ENCODE measurements at regions not wholly inside any gene's neighbourhood (a gene's known extent, or its start where the extent isn't known, plus 50 kb on each side); places are given as distances from the start of the nearest gene placed in this dataset.

DNA sequence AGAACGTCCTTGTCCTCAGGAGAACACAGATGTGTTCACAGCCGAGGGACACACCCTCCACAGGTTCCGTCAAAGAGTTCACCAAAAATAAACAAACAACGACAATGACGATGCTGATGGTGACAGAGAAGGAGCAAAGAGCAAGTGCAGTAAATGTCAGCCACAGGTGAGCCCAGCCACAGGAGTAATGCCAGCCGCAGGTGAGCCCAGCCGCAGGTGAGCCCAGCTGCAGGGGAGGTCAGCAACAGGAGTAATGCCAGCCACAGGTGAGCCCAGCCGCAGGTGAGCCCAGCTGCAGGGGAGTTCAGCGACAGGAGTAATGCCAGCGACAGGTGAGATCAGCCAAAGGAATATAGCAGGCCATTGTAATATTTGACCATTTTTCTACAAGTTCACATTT, 315.2 kb downstream of the FOXL1 start:
- no peak for DNase-seq

DNA sequence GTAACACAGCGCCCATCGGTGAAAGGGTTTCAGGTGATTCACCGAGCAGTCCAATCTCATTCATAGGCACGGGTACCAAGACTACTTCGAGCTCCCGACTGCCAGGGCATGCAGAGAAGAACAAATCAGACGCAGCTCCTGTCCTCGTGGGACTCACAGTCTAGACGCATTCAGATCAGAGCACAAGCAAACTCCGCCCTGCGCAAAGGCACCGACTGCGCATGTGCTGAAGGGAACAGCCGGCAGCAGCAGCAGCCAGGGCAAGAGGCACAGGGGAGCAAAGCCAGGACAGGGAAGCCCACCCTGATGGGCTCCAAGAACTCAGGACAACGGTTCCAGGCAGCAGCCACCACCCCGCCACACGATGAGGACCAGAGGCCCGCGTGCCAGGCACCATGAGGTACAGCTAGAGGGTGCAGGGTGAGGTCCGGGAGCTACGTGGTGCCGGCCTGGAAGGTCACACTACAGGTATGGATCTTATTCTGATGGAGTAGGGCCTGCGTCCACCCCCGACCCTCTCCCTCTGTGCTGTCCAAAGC, 315.7 kb downstream of the FOXL1 start:
- DNase-seq: no peak

DNA sequence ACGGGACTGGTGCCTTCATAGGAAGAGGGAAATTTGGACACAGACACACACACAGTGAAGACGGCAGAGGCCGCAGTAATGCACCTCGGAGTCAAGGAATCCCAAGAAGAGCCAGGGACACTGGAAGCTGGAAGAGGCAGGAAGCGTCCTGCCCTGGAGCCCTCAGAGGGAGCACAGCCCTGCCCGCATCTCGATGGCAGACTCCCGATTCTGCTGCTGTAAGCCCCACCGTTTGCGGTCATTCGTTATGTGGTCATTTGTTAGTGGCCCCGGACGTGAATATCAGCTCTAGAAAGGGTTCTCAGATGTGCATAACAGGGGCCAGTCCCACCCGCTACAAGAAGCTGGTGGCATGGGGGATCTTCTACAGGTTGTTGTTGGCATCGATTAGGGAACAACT, 316.6 kb downstream of the FOXL1 start:
- DNase-seq: no peak

DNA sequence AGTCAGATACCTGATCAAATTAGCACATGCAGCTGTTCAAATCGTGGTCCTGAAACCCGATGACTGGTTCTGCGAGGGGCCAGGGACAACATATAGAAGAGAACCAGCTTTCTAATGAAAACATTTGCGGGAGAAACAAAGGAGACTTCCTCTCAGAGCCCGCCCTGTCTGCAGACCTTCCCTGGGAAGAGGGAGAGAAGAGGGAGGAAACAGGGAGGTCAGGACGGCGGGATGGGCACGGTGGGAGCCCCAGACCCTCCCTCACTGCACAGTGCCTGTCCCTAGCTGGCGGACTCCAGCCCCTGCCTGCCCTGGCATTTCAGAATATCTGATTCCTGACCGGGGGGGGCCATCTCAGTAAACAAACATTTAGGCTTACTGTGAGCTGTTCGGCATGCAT, 317.3 kb downstream of the FOXL1 start:
- no peak for DNase-seq

DNA sequence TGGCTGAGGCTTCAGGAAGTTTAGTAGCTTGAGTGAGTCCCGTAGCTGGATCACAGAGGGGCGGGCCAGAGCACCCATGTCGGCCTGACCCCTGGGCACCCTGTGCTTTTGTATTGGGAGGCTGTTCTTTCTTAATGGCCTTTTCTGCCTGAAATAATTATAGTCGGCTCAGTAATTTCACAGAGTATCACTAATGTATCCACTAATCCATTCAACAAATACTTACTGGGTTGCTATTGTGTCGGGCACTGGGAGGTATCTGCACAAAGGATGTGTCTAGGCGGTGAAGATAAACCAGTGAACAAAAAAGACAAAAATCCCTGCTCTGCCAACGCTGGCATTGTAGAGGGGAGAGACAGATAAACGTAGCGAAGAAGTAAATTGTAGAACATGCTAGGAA, 318.6 kb downstream of the FOXL1 start:
- DNase-seq: no peak

DNA sequence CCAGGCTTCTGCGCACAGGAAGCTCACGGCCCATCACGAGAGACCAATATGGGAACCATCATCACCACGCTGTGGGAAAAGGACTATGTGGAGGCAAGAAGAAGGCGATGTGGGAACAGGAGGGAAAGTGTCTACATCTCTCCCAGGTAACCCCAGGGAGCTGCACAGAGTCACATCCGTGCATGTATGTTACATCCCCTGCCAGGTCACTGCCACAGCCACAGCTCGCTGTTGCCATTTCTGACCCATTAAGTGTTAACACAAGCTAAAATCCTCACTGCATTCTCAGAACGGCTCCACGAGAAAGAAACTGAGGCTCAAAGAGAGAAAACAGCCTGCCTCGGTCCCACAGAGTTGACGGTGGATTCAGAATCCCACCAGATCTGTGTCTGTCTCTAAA, 319.1 kb downstream of the FOXL1 start:
- DNase-seq: no peak

DNA sequence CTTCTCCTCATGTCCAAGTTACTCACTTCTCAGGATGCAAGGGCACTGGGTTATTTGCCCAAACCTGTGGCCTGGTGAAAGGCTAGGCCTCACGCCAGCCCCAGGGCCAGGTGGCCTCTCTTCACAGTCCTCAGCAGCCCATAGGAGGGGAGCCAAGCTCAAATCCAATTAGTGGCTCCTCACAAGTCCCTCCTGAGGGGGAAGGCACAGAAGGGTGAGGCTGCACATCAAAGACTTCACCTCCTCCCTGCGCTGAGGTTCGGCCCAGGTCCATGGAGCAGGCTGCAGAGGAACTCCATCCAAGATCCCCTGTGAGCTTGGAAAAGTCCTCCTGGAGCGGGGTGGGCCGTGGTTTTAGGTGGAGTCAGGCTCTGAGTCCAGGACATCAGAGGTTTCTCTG, 320.0 kb downstream of the FOXL1 start:
- DNase-seq: no peak

DNA sequence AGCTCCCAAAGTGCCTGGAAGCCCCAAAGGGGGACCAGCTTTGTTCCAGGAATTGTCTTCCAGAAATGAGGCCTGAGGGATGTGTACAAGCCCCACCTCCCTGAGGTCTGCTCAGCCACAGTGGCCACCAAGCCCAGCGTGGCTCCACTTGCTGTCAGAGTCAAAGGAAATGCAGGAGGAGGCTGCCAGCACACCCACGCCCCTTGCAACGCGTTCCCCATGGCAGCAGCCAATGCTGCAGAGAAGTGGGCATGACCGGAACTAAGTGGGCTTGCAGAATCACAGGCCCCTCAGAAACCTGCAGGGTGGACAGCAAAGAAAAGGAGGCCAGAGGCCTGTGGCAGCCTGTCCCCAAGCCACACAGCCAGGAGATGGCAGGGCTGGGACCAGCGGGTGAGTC, 320.8 kb downstream of the FOXL1 start:
- DNase-seq: no peak

DNA sequence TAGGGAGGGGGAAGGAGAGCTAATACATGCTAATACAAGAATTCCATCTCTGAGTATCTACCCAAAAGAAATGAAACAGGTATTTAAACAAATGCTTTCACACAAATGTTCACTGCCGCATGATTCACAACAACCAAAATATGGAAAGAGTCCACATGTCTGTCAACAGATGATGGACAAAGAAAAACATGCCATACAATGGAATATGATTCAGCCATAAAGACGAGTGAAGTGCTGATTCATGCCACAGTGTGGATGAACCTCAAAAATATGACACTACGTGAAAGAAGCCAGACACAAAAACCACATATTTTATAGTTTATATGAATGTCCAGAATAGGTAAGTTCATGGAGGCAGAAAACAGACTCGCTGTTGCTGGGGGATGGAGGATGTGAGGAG, 321.4 kb downstream of the FOXL1 start:
- no peak for DNase-seq

DNA sequence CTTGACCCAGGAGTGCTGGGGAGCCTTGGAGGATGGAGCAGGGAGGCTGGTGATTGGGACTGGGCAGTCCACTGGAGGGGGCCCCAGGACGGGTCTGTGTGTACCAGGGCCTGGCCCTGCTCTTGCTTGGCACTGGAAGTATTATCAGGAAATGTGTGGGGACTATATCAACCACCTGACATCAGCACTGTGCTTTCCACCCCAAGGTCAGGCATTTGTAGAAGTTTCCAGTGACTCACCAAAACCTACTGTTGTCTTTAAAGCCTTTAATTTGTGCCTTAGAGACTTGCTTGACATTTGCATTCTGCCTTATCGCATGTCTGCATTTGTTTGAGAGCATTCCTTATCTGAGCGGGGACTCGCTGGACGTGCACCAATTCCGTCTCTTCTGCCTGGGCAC, 323.1 kb downstream of the FOXL1 start:
- DNase-seq: no peak

DNA sequence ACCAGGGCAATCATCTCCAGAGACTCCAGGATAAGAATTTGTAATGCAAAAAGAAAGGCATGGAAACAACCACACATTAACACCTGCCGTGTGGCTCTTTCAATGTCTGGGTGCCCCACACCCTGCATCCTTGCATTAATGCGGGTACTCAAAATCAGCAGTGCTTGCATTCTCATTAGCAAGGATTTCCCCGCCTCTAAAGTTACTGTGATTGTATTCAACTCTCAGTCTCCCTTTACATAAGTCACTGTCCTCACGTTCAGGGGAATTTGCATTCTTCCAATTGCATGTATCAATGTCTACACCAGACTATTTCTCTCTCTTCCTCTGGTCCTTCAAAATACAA, 324.3 kb downstream of the FOXL1 start:
- no peak for DNase-seq

DNA sequence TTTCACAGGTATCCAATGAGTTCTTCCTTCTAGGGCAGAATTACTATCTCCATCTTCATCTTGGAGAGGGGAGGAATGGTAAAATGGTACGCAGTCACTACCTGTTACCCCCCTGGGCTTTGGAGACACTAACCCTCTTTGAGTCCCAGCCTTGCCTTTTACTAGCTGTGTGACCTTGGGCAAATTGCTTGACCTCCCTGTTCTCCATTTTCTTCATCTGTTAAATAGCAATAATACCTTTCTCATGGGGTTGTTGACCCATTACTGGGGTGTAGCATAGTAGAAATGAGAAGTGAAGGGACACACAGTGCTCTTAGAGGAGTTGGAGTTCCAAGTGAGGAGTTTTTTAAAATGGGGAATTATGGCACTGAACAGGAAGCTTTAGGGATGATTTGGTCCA, 324.7 kb downstream of the FOXL1 start:
- DNase-seq: no peak

DNA sequence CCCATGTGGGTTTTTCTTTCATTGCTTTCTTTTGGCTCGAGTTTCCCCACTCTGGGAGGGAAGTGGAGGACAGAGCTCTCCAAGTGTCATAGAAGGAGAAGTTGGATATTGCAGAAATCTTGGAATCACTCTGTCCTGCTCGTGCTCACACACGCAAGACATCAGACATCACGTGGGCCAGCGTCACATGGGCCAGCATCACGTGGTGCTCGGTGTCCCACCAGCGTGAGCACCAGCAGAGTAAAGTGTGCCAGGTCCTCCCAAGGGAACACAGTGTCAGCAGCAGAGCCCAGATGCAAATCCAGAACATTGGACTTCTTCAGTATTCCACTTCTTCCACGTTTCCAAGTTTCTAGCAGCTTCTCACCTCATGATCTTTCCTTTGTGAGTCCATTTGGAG, 327.0 kb downstream of the FOXL1 start:
- no peak for DNase-seq

DNA sequence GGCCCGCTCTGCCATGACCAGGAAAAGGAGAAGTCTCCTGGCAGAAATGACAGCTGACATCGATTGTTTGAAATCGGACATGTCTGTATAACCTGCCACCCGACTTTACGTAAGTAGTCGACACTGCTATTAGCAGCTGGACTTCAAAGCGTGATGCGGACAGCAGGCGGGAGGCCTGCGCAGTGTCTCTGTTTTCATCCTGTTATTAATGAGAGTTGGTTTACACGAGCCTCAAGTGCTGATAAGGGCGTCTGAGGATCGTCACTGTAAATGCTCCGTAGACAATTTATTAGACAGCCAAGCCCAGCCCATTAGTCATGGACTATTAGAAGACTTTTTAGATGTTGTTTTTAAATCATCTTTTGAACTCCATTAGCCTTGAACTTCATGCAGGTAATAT, 328.3 kb downstream of the FOXL1 start:
- no peak for DNase-seq

DNA sequence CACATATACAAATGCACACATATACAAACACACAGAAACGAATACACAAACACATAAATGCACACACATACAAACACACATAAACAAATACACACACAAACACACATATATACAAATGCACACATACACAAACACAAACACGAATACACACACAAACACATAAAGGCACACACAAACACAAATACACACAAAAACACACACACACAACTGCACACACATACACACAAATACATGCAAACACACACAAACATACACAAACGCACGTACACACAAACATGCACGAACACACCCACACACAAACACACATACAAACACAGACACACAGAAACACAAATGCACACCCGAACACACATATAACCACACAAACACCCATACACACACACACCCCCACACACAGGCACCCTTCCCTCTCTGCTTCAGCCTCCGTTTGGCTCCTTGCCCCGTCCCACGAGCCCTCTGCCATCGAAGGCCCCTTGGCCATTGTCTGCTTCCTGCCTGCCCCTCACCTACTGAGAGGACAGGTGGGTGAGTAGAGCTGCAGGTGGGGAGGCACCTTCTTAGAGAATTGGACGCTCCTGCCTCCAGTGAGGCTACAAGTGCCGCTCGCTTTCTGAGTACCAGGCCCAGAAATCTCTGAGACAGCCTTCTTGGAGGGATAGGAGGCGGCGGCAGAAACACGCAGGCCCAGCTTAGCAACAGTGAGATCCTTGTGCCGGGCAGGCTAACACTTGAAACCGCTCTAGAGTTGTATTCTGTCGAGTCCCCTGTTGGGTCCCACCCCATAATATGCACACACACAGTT, 331.2 kb downstream of the FOXL1 start:
- no peak for DNase-seq

DNA sequence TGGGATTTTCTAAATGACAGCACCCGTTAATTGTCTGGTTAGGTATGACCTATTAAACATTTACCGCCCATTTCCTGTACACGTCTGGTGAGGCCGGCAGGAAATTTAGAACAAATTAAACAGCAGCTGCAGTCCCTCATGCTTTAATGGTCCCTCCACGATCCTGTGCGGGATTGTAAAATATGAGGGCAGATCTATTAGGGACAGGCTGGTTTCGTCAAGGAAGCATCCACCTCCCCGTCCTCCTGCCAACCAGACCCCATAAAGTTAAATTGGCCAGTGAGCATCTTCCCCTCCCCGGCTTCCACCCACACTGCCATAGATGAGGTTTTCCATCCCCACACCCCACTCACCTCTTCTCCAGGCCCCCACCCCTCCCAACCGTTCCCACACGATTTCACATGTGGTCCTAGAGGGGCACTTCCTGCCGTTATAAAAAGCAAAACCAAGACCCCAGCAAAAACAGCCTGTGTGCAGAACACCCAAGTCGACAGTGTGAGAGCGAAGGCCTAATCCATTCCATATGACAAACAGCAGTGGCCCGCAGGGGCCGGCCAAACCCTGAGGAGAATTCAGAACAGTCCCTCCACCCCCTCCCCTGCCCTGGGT, 331.9 kb downstream of the FOXL1 start:
- no peak for DNase-seq

DNA sequence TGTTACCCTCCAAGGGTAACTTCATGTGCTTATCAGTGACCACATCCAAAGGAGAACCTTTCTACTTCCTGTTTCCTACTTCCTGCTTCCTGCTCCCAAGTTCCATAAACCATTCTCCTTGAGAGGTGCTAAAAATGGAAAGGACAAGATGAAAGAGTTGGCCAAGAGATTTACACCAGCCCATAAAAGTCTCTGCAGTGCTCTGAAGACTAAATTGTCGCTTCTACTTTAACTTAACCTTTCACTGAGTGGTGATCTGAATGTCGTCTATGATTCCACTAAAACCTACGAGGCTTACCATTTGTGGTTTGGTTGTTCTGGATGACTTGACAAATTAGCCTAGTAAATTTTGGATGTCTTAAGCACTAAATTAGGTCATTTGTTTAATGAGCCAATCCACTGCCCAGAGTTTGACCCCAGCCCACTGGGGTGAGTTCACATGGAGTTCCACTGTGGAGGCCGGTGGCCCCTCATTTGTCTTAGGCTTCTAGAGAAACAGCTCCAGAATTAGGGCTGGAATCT, 333.1 kb downstream of the FOXL1 start:
- no peak for DNase-seq

DNA sequence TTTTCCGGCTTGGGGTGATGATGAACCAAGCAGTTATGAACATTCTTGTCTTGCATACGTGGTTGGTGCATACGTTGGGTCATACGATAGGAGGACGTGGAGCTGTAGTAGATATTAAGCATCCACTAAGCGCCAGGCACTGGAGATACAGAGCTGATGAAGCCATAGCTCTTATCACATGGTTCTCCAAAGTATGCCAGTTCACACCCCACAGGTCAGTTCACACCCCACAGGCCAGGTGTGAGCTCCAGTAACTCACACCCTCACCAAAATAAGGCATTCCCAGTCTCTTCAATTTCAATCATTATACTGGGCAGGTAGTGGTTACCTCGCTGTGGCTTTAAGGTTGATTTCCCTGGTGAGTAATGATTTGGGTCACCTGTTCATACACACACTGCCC, 335.5 kb downstream of the FOXL1 start:
- DNase-seq: no peak

DNA sequence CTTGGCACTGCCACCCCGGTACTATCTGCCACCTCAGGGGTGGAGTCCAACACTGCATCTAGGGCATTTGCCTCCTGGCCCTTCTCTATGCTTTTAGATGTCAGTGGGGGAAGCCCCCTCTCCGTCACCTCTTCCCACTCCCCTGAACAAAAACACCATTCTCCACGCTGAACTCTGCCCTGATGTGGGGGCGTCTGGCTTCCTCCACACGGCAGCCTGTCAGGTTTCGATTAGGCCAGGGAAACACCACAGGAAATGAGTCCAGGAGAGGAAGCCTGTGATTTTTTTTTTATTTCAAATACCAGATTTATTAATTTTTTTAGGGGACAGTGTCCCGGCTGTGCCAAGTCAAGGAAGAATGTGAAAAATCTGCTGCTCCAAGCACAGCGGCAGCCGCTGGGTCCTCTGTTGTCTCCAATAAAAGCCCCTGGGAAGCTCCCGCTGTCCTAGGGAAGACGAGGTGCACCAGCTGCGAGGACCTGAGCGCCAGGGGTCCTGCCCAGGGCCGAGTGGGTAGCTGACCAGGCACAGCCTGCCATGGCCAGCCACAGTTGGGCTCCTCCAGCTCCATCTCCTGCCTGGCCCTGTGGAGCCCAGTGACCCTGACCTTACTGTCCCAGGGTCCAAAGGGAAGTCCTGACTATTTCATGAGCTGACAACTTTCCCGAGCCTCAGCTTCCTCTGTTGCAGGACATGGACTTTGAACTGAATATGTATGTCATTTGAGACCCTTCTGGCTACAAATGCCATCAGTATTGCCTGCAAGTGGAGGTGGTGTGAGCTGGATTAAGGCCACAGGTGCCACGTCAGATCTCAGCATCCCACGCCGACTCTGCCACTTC, 336.7 kb downstream of the FOXL1 start:
- DNase-seq: no peak

DNA sequence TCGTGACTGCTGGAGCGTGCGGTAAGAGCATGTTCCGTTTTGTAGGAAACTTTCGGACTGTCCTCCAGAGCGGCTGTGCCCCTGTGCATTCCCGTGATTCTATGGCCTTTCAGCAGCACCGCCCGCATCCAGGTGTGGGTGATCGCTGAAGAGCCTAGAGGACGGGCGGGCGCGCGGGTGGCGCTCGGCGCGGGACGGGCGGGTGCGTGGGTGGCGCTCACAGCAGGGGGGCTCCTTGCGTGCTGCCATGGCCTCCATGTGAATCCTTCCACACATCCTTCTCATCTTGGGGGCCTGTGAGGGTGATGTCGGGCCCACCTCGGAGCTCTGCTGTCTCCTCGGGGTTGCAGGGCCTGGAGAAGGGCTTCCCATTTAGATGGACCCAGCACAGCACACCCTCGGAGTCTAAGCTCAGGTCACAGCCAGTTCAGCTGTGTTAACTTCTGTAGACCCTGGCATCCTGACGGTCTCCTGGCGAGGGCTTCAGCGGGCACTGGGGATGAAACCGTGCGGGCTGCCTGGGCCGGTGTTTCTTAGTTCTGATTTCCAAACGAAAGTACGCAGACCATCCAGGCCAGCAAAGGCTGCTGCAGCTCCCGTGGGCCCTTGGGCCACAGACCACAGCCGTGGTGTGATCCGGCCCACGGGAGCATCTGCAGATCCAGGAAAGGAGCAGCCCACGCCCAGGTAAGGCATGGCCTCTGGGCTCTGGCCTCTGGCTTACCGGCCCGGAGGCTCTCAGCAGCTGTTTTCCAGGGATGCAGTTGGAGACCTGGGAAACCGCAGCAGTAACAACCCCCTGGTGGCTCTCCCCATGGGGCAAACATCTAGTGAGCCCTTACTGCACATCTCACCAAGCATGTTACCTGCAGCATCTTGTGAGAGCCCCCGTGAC, 339.4 kb downstream of the FOXL1 start:
- no peak for DNase-seq

DNA sequence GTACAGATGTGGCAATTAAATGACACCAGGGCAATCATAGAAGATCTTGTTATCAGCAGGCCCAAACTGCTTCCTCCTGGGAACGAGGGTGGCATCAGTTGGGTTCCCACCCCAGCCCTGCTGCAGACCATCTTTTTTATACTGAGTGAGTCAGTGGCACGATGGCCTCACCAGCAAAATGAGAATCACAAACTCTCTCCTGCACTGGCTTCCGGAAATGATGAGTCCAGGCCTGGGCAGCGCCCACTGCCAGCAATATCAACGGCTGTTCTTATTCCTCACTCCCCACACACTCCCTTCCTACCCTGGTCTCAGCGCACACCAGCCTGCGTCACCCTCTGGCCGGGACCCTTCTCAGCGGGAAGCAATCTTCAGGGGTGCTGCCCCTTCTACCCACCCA, 340.3 kb downstream of the FOXL1 start:
- no peak for DNase-seq

DNA sequence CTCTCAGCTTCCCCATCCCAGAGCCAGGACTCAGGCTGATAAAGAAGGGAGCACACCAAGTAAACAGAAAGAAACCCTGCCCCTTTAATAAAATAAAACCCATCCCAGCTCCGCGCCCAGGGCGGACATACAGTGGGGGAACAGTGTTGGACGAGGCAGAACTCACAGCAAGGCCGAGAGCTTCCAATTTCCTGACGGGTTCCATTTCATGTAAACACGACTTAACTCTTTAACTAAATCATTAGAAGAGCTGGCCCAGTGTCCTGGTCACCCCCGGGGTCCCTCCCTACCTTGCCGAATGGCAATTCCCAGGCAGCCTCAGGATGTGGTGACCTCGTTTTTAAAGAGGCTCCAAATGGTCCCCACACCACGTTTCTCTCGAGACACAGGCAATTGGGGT, 340.7 kb downstream of the FOXL1 start:
- DNase-seq: no peak

All from NCI-H526 treated with DMSO at 0.1 percent for 48 hours (cell line).